ENCODE measurements at regions not wholly inside any gene's neighbourhood (a gene's known extent, or its start where the extent isn't known, plus 50 kb on each side); places are given as distances from the start of the nearest gene placed in this dataset.

GRCh38 chr5:17888155-17888554 lies 253.9 kb downstream of the TAF11L14 start:
- Histone ChIP-seq H3K23me2 (ENCODE audit: insufficient read length, low read depth, low read length, poor library complexity, severe bottlenecking) (no peaks in the 10 kb centered on the region), H2BK5ac (ENCODE audit: insufficient read length, low read length) (no peak overlapping the region), H3K56ac (ENCODE audit: insufficient read length, low read depth, low read length) (no peak overlapping the region), H2AK5ac (ENCODE audit: insufficient read length, low read length) (no peak overlapping the region), H3K14ac (ENCODE audit: insufficient read depth, low read length) (no peak overlapping the region), H3K23ac (ENCODE audit: insufficient read length, low read depth, low read length) (no peak overlapping the region), H2BK20ac (ENCODE audit: low read depth, low read length, poor library complexity, severe bottlenecking) (no peak overlapping the region), H3K79me1 (ENCODE audit: insufficient read depth, low read depth, low read length, poor library complexity, severe bottlenecking) (no peaks in the 10 kb centered on the region), H4K20me1 (ENCODE audit: control insufficient read depth, insufficient read depth, insufficient read length) (no peaks in the 10 kb centered on the region), H3K27ac (ENCODE audit: insufficient read length, low read depth, low read length) (no peak overlapping the region), H2AFZ (ENCODE audit: low read length) (no peak overlapping the region), H3K4me2 (ENCODE audit: insufficient read depth, insufficient read length, low read length) (no peak overlapping the region), H3K4me1 (ENCODE audit: insufficient read depth, low read length) (no peaks in the 10 kb centered on the region), H3K4ac (ENCODE audit: low read depth, low read length) (no peak overlapping the region), H3K9ac (ENCODE audit: extremely low read depth, insufficient read length, low read length) (no peak overlapping the region), H2BK120ac (ENCODE audit: low read depth, low read length, poor library complexity, severe bottlenecking) (no peak overlapping the region), H3T11ph (ENCODE audit: low read length) (no peak overlapping the region), H3K79me2 (ENCODE audit: insufficient read depth, low read length) (no peaks in the 10 kb centered on the region), H3K27me3 (ENCODE audit: insufficient read depth, low read length) (no peaks in the 10 kb centered on the region), H4K91ac (ENCODE audit: insufficient read length, low read depth, low read length) (no peak overlapping the region), H4K8ac (replicated peaks; ENCODE audit: insufficient read length, low read depth, low read length) (no peak overlapping the region), H3K9me3 (ENCODE audit: control insufficient read depth, low read depth, low read length) (no peaks in the 10 kb centered on the region), H4K5ac (ENCODE audit: insufficient read length, low read depth, low read length) (no peak overlapping the region), H2BK12ac (ENCODE audit: insufficient read length, low read depth, low read length) (no peak overlapping the region), H2BK15ac (ENCODE audit: low read depth, low read length) (no peak overlapping the region), H3K18ac (ENCODE audit: insufficient read length, low read depth, low read length) (no peak overlapping the region)
- H3K4me1 Mint-ChIP-seq: peaks cover 3 to 5% of the 10 kb centered on the region in 2 experiments; a peak in 3 of 4 replicates
- H3K27ac Mint-ChIP-seq: no peak overlapping the region
- H3K4me3 Mint-ChIP-seq: no peak overlapping the region
- no peaks in the 10 kb centered on the region for H3K27me3 Mint-ChIP-seq (ENCODE audit: low read depth)
- peaks cover 0 to 5% of the 10 kb centered on the region in 2 experiments; a peak in 3 of 5 replicates for H3K9me3 Mint-ChIP-seq
- H3K36me3 Mint-ChIP-seq (ENCODE audit: insufficient read depth in 1 of 3, low read depth in 3 of 3): peaks cover 2 to 11% (median 5%) of the 10 kb centered on the region in 3 experiments; a peak in 3 of 7 replicates
- TF ChIP-seq, protein P1, sequence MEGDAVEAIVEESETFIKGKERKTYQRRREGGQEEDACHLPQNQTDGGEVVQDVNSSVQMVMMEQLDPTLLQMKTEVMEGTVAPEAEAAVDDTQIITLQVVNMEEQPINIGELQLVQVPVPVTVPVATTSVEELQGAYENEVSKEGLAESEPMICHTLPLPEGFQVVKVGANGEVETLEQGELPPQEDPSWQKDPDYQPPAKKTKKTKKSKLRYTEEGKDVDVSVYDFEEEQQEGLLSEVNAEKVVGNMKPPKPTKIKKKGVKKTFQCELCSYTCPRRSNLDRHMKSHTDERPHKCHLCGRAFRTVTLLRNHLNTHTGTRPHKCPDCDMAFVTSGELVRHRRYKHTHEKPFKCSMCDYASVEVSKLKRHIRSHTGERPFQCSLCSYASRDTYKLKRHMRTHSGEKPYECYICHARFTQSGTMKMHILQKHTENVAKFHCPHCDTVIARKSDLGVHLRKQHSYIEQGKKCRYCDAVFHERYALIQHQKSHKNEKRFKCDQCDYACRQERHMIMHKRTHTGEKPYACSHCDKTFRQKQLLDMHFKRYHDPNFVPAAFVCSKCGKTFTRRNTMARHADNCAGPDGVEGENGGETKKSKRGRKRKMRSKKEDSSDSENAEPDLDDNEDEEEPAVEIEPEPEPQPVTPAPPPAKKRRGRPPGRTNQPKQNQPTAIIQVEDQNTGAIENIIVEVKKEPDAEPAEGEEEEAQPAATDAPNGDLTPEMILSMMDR (conservative IDR thresholded peaks at IDR 0.05): no peak
- no peak for DNase-seq

Measured in H9 (cell line).